ENCODE measurements at regions not wholly inside any gene's neighbourhood (a gene's known extent, or its start where the extent isn't known, plus 50 kb on each side); places are given as distances from the start of the nearest gene placed in this dataset.

- TF ChIP-seq SNAI2 (CRISPR knock-in tag; IDR thresholded peaks at IDR 0.05) (peak; percentile 24; the same call in 1 of the 2 replicates), ISL1 (CRISPR knock-in tag; IDR thresholded peaks at IDR 0.05) (peak; percentile 95), ZNF565 (CRISPR knock-in tag; conservative IDR thresholded peaks at IDR 0.05; ENCODE audit: low read depth) (no peak), ZFP3 (CRISPR knock-in tag; IDR thresholded peaks at IDR 0.05) (peak; percentile 50; the same call in 1 of the 2 replicates), POU6F1 (CRISPR knock-in tag; IDR thresholded peaks at IDR 0.05; ENCODE audit: borderline replicate concordance, low read depth) (peak; percentile 77; the same call in 1 of the 2 replicates), CREB5 (CRISPR knock-in tag; IDR thresholded peaks at IDR 0.05; ENCODE audit: low read depth) (0 out of 2 replicates have a peak, but pooled peaks have one; percentile 34), OSR1 (CRISPR knock-in tag; IDR thresholded peaks at IDR 0.05) (no peak), TOX (CRISPR knock-in tag; IDR thresholded peaks at IDR 0.05; ENCODE audit: borderline replicate concordance) (no peak), CSDC2 (CRISPR knock-in tag; IDR thresholded peaks at IDR 0.05) (0 out of 2 replicates have a peak, but pooled peaks have one; percentile 42)
- peak; percentile 84 for ATAC-seq
These were observed 831.5 kb downstream of the MAT2B start for GRCh38 chr5:164336906-164337305.

GRCh38 chr5:164341056-164341619 is 835.7 kb downstream of the MAT2B start:
- ATAC-seq, result peak; percentile 56

More at GRCh38 chr5:164341056-164341619, 835.7 kb downstream of the MAT2B start:
- no peak for TF ChIP-seq BACH2 (CRISPR knock-in tag; IDR thresholded peaks at IDR 0.05; ENCODE audit: borderline replicate concordance)
- TF ChIP-seq ARNTL (CRISPR knock-in tag; IDR thresholded peaks at IDR 0.05; ENCODE audit: borderline replicate concordance, low read depth), result no peak
- TF ChIP-seq TOX (CRISPR knock-in tag; IDR thresholded peaks at IDR 0.05; ENCODE audit: borderline replicate concordance), result no peak
- TF ChIP-seq CREB5 (CRISPR knock-in tag; IDR thresholded peaks at IDR 0.05; ENCODE audit: low read depth), result no peak
- TF ChIP-seq ZNF565 (CRISPR knock-in tag; conservative IDR thresholded peaks at IDR 0.05; ENCODE audit: low read depth), result no peak
- no peak for TF ChIP-seq TSHZ2 (CRISPR knock-in tag; IDR thresholded peaks at IDR 0.05)
- no peak for TF ChIP-seq RARB (CRISPR knock-in tag; IDR thresholded peaks at IDR 0.05)
- TF ChIP-seq CSRNP3 (CRISPR knock-in tag; IDR thresholded peaks at IDR 0.05), result no peak
- TF ChIP-seq ZFP3 (CRISPR knock-in tag; IDR thresholded peaks at IDR 0.05), result no peak
- TF ChIP-seq POU6F1 (CRISPR knock-in tag; IDR thresholded peaks at IDR 0.05; ENCODE audit: borderline replicate concordance, low read depth), result no peak
- TF ChIP-seq OSR1 (CRISPR knock-in tag; IDR thresholded peaks at IDR 0.05), result no peak
- TF ChIP-seq ESRRG (CRISPR knock-in tag; IDR thresholded peaks at IDR 0.05), result no peak
- TF ChIP-seq ZNF8 (CRISPR knock-in tag; IDR thresholded peaks at IDR 0.05), result no peak
- no peak for TF ChIP-seq TCF4 (CRISPR knock-in tag; IDR thresholded peaks at IDR 0.05; ENCODE audit: borderline replicate concordance)
- no peak for TF ChIP-seq PPARA (CRISPR knock-in tag; IDR thresholded peaks at IDR 0.05; ENCODE audit: borderline replicate concordance)
- no peak for TF ChIP-seq ISL1 (CRISPR knock-in tag; IDR thresholded peaks at IDR 0.05)
- TF ChIP-seq CSDC2 (CRISPR knock-in tag; IDR thresholded peaks at IDR 0.05), result no peak
- no peak for TF ChIP-seq PATZ1 (CRISPR knock-in tag; IDR thresholded peaks at IDR 0.05; ENCODE audit: borderline replicate concordance)
- TF ChIP-seq SNAI2 (CRISPR knock-in tag; IDR thresholded peaks at IDR 0.05), result no peak
- TF ChIP-seq GLIS3 (CRISPR knock-in tag; IDR thresholded peaks at IDR 0.05), result no peak

All from SK-N-SH treated with all-trans-retinoic acid at 6 μM for 48 hours (cell line).